Endothelial cell of umbilical vein (primary cell): ENCODE measurements at regions not wholly inside any gene's neighbourhood (a gene's known extent, or its start where the extent isn't known, plus 50 kb on each side); places are given as distances from the start of the nearest gene placed in this dataset.

Source experiments
- BruUV-seq: library from RNA; stranded (reverse); fragments of 400-500 nt; replicated peaks from 2 replicates; lab custom pipeline; 2021; lab: Mats Ljungman, UMichigan
- CTCF ChIA-PET: fragments of 300-600, 350-600 bp; sonication (Branson Sonifier 250); formaldehyde crosslinking; loops from one replicate; lab custom pipeline; 2021; ENCODE audit warnings: antibody characterized with exemption, inconsistent platforms; lab: Charles Lee
- POLR2A ChIA-PET: fragments of 300-600, 350-600 bp; sonication (Branson Sonifier 250); formaldehyde crosslinking; loops from one replicate; lab custom pipeline; 2021; ENCODE audit warnings: antibody characterized with exemption, inconsistent platforms; lab: Charles Lee
- DNase-seq: peaks from one replicate; pipeline ENCODE4 v3.0.0-alpha.2; 2011; ENCODE audit warnings: low read depth, low spot score
- FAIRE-seq: peaks from 2 replicates; lab custom pipeline; 2011; peaks lifted over from hg19 to GRCh38; lab: Jason Lieb, UNC
- H2AFZ ChIP-seq: 2 replicates; pipeline ENCODE4 v1.6.0; 2012; ENCODE audit warnings: low read depth, low read length, control low read depth, inconsistent platforms
- H3K27ac ChIP-seq: 2 replicates; pipeline ENCODE4 v1.5.1; 2011; ENCODE audit warnings: low read depth, mild to moderate bottlenecking, control low read depth, low read length, moderate library complexity; ENCODE audit not compliant: insufficient read depth
- H3K27me3 ChIP-seq, 2 experiments: 2 replicates each; pipeline versions ENCODE4 v1.6.0 to v1.6.1; 2011; ENCODE audit warnings: low read length in 2 of 2, mixed read lengths in 1 of 2; ENCODE audit not compliant: control insufficient read depth in 2 of 2, insufficient read depth in 2 of 2
- H3K36me3 ChIP-seq, 2 experiments: 2 replicates in 1 of 2; 3 replicates in 1 of 2; pipeline ENCODE4 v1.5.1; 2011; ENCODE audit warnings: low read length in 2 of 2, mild to moderate bottlenecking in 1 of 2, moderate library complexity in 1 of 2; ENCODE audit not compliant: control insufficient read depth in 2 of 2, insufficient read depth in 2 of 2; ENCODE audit errors: extremely low read depth in 1 of 2
- H3K4me1 ChIP-seq: 3 replicates; pipeline ENCODE4 v1.5.1; 2011; ENCODE audit warnings: mild to moderate bottlenecking, low read length; ENCODE audit not compliant: control insufficient read depth, insufficient read depth; ENCODE audit errors: extremely low read depth
- H3K4me2 ChIP-seq: 2 replicates; pipeline ENCODE4 v1.6.1; 2011; ENCODE audit warnings: low read length, control low read depth, mixed read lengths; ENCODE audit not compliant: insufficient read depth
- H3K4me3 ChIP-seq, 3 experiments: fragments of 200-600 bp in 1 of 3; sonication (generic), shearing (Covaris generic) in 1 of 3; replicated peaks in 1 of 3; 2 replicates each; pipeline ENCODE4 v1.5.1; 2011 to 2016; ENCODE audit warnings: control low read depth in 3 of 3, low read length in 3 of 3, mild to moderate bottlenecking in 2 of 3, inconsistent platforms in 1 of 3, low read depth in 1 of 3, moderate library complexity in 1 of 3; ENCODE audit not compliant: insufficient read depth in 1 of 3
- H3K79me2 ChIP-seq: 2 replicates; pipeline ENCODE4 v1.6.0; 2012; ENCODE audit warnings: low read length, inconsistent platforms; ENCODE audit not compliant: control insufficient read depth, insufficient read depth
- H3K9ac ChIP-seq: replicated peaks from 2 replicates; pipeline ENCODE3; 2011; ENCODE audit warnings: low read length, control low read depth; ENCODE audit not compliant: insufficient read depth; ENCODE audit errors: extremely low read depth
- H3K9me1 ChIP-seq: replicated peaks from 3 replicates; pipeline ENCODE4 v1.6.0; 2011; ENCODE audit warnings: mild to moderate bottlenecking, low read length; ENCODE audit not compliant: control insufficient read depth, insufficient read depth; ENCODE audit errors: extremely low read depth
- H3K9me3 ChIP-seq: replicated peaks from 2 replicates; pipeline ENCODE4 v1.5.1; 2012; ENCODE audit warnings: low read length, inconsistent platforms; ENCODE audit not compliant: control insufficient read depth, insufficient read depth
- H4K20me1 ChIP-seq: replicated peaks from 2 replicates; pipeline ENCODE3; 2011; ENCODE audit warnings: mild to moderate bottlenecking, low read length; ENCODE audit not compliant: control insufficient read depth, insufficient read depth; ENCODE audit errors: extremely low read depth
- CTCF ChIP-seq, 2 donors: IDR thresholded peaks; 1 replicate in 1 of 2; 2 replicates in 1 of 2; pipeline ENCODE4 v1.5.1; 2011; ENCODE audit warnings: low read length in 2 of 2, mild to moderate bottlenecking in 2 of 2, moderate library complexity in 2 of 2, control low read depth in 1 of 2, inconsistent platforms in 1 of 2, low read depth in 1 of 2; ENCODE audit not compliant: insufficient read depth in 1 of 2; ENCODE audit errors: extremely low read depth in 1 of 2
- EZH2 ChIP-seq: IDR thresholded peaks from 2 replicates; pipeline ENCODE4 v1.6.1; 2012; ENCODE audit warnings: borderline replicate concordance, low read depth, mild to moderate bottlenecking, moderate library complexity, low read length, inconsistent platforms; ENCODE audit not compliant: severe bottlenecking
- FOS ChIP-seq: IDR thresholded peaks from 2 replicates; pipeline ENCODE4 v1.6.1; 2011; ENCODE audit warnings: mild to moderate bottlenecking, low read length, moderate library complexity, borderline replicate concordance; ENCODE audit not compliant: insufficient read depth
- GATA2 ChIP-seq: IDR thresholded peaks from 2 replicates; pipeline ENCODE4 v1.7.0; 2011; ENCODE audit warnings: low read depth, mild to moderate bottlenecking, moderate library complexity, mixed read lengths, low read length; ENCODE audit not compliant: insufficient read length, insufficient read depth
- JUN ChIP-seq: IDR thresholded peaks from 2 replicates; pipeline ENCODE4 v1.6.1; 2011; ENCODE audit warnings: borderline replicate concordance, low read depth; ENCODE audit not compliant: insufficient read length, insufficient read depth
- MYC ChIP-seq: IDR thresholded peaks from one replicate; pipeline ENCODE4 v1.6.1; 2011; ENCODE audit warnings: mild to moderate bottlenecking, low read depth, low read length
- POLR2A ChIP-seq: IDR thresholded peaks from 2 replicates; pipeline ENCODE4 v1.6.1; 2012; ENCODE audit warnings: low read depth, mild to moderate bottlenecking, control low read depth, low read length
- POLR2AphosphoS5 ChIP-seq: IDR thresholded peaks from 2 replicates; pipeline ENCODE4 v1.6.1; 2012; ENCODE audit warnings: low read depth, mild to moderate bottlenecking, control low read depth, low read length, moderate library complexity; ENCODE audit not compliant: insufficient read depth
- dilution Hi-C: fragments of 300-500 bp; cut with MboI; formaldehyde crosslinking; loops from one replicate; pipeline ENCODE4 v1.15.0; 2019; ENCODE audit warnings: low sequenced_read_pairs; ENCODE audit not compliant: extremely low pct_ligation_motif_present
- intact Hi-C: fragments of 100-400 bp; cut with micrococcal nuclease; formaldehyde crosslinking; loops from one replicate; pipeline ENCODE4 v1.10.0; 2022
- TF ChIP-seq, protein P1 (sequence below): IDR thresholded peaks from 2 replicates; pipeline ENCODE4 v1.6.1; 2011; ENCODE audit not compliant: insufficient read depth, insufficient read length

DNA sequence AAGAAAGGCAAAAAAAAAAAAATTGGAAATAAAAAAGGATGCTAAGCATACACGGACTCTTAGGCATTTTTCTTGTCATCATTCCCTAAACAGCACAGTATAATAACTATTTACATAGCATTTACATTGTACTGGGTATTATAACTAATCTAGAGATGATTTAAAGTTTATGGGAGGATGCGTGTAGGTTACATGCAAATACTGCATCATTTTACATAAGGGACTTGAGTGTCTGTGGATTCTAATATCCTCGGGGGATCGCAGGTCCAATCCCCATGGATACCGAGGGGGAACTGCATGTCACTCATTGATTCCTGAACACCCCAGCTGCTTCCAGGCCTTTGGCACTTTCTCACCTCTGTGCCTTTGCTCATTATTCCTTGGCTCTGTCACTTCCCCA, 57.8 kb upstream of the SIPA1L2 start:
- FAIRE-seq, result no peak
- no peaks in the 10 kb centered on the region for H3K27me3 ChIP-seq
- H3K9ac ChIP-seq, result no peak overlapping the region
- H3K79me2 ChIP-seq, result no peaks in the 10 kb centered on the region
- dilution Hi-C loops (no loop called here), intact Hi-C loops (no loop called here)
- H3K9me1 ChIP-seq, result no peaks in the 10 kb centered on the region
- no peak overlapping the region for H3K4me2 ChIP-seq
- POLR2A ChIA-PET, result no interaction called here
- CTCF ChIA-PET, result no interaction called here
- H3K4me1 ChIP-seq, result peaks cover 50% of the 10 kb centered on the region
- BruUV-seq, result no TSS peak
- no peak overlapping the region for H3K4me3 ChIP-seq
- no peaks in the 10 kb centered on the region for H3K9me3 ChIP-seq
- no peak for DNase-seq
- no peaks in the 10 kb centered on the region for H4K20me1 ChIP-seq
- no peaks in the 10 kb centered on the region for H3K36me3 ChIP-seq
- H2AFZ ChIP-seq, result no peak overlapping the region
- no peak overlapping the region for H3K27ac ChIP-seq
- TF ChIP-seq POLR2AphosphoS5 (no peak), JUN (no peak), GATA2 (no peak), EZH2 (no peak), FOS (no peak), POLR2A (no peak), CTCF (IDR thresholded peaks at IDR 0.05; ENCODE audit: extremely low read depth in 1 of 2, insufficient read depth in 1 of 2, low read depth in 1 of 2, low read length in 2 of 2) (no peak), MYC (no peak)
- TF ChIP-seq, protein P1, sequence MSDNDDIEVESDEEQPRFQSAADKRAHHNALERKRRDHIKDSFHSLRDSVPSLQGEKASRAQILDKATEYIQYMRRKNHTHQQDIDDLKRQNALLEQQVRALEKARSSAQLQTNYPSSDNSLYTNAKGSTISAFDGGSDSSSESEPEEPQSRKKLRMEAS, result no peak
